Left forelimb (tissue), 1 donor: ENCODE measurements at regions not wholly inside any gene's neighbourhood (a gene's known extent, or its start where the extent isn't known, plus 50 kb on each side); places are given as distances from the start of the nearest gene placed in this dataset.

Source experiments
- DNase-seq: peaks from one replicate; pipeline ENCODE4 v3.0.0-alpha.2; 2018; ENCODE audit warnings: low spot score

DNA sequence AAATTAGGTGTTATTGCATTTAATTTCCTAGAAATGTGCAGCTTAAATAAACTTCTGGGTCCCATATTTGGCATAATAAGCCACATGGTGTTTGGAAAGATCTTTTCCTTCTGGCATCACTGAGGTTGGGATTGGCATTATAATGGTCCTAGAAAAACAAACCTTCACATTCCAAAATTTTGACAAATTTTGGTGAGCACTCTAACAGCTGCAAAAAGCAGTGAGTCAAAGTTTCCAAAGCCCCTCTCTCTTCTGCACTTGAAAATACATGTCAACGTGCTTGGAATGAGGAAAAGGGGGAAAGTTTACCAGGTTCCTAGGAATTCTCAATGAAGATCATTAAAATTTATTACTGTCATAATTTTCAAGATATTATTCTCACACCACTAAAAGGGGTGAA is 77.8 kb upstream of the STK17B start:
- DNase-seq: no peak

DNA sequence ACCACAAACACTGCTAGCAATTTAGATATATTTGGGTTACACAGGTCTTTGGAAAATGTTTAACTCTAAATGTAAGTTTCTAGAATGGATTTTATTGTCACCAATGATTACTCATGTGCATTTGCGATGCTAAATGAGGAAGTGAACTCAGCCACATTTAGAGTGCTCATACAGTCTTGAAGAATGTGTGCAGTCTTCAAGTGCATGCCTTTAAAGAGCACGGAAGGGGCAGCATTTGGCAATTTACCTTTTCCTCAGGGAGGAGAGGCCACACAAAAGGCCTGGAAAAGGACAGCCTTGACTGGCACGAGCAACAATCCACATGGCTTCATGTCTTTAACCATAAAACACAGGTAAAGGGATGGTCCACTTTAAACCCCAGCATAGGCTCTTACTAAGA is 78.5 kb upstream of the STK17B start:
- no peak for DNase-seq

DNA sequence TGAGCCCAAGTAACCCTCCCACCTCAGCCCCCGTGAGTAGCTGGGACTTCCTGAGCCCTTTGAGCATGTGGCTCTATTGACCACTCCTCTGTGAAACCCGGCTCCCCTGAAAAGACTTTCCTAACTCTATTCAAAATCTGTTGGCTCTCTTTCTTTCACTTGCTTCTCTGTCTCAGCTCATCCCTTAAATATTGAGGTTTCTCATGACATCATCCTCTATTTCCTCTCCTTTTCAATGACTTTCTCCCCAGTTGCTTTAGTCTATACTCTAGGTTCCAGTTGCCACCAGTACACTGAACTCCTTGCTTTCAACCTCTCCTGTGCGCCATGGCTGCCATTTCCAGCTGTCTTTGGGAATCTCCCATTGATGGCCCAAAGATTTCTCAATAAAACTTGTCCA is 79.8 kb upstream of the STK17B start:
- no peak for DNase-seq

DNA sequence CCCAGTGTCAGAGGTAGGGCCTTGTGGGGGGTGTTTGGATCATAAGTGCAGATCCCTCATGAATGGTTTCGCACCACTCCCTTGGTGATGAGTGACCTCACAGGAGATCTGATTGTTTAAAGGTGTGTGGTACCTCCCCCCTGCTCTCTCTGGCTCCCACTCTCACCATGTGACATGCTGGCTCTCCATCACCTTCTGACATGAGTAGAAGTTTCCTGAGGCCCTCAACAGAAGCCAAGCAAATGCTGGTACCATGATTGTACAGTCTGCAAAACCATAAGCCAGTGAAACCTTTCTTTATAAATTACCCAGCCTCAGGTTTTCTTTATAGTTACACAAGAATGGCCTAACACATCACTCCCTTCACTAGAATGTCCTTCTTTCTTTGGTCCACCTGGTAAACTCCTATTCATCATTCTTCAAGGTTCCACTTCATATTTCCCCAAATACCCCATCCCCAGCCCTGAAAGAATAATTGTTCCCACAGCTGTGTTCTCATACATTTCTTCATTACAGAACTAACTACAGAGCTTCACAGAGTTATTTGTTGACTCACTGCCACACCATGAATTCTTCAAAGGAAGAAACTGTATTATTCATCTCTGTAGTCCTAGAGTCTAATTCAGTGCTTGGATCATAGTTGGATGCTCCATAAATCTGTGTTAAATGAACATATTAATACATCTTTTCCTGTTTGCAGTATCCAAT is 81.2 kb upstream of the STK17B start:
- DNase-seq: no peak

DNA sequence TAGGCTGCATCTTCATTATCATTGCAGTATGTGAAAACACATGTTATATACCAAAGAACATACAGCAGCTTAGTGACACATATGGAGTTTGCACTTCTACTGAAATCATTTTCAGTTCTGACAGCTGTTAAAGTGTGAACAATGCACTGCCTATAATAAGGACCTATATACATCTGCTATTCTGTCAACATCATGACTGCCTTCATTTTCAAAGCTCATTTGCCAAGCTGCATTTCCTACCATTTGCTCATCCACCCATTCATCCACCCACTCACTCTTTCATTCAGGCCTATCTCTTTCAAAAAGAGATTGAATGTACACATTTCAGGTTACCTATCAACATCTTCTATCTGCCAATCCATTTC is 81.7 kb upstream of the STK17B start:
- no peak for DNase-seq

DNA sequence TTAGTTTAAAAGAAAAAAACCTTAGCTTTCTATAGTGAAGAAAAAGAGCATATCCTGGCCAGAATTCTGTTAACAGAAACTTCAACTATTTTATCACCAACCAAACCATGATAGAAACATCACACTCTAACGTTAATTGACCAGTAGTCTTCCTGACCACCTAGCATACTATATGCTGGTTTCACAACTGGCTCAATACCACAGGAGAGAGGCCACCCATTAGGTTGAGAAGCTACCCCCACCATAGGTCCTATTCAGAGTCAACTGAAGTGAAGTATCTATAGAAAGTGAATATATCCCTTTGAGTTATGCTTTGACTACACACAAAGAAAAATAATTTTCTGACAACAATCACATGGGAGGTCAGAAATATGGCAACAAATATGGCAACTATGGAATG is 85.2 kb upstream of the STK17B start:
- no peak for DNase-seq

DNA sequence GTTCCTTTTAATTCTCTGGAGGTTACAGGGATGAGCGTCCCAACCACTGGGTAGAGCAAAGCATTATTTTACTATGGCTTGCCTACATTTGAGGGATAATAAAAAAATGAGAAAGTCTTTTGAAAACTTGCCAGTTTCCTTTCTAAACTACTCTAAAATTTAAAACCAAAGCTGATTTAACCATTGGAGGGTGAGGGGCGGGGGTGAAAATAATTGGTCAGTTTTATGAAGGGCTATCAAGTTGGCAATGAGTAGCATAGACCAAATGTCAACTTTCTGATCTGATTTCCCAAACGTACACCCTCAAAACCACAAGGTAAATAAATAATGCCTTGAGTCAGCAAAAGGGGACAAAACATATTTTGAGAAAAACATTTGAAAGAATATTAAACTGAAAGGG is 85.7 kb upstream of the STK17B start:
- DNase-seq: no peak

DNA sequence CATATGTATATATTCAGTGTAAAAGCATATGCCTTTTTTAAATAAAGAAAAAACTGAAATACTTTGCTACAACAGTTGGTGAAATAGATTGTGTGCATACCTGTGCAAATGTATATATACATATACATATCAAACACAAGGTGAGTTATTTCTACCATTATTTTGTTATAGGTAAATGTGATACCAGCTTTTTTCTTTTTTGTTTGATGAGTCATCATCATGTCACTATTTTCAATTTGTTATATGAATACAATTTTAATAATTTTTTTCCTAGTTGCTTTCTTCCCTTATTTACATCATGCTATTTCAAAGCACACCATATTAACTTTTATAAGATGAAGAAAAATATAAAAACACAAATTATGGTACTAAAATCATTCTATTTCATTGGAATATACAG is 87.0 kb upstream of the STK17B start:
- DNase-seq: no peak

DNA sequence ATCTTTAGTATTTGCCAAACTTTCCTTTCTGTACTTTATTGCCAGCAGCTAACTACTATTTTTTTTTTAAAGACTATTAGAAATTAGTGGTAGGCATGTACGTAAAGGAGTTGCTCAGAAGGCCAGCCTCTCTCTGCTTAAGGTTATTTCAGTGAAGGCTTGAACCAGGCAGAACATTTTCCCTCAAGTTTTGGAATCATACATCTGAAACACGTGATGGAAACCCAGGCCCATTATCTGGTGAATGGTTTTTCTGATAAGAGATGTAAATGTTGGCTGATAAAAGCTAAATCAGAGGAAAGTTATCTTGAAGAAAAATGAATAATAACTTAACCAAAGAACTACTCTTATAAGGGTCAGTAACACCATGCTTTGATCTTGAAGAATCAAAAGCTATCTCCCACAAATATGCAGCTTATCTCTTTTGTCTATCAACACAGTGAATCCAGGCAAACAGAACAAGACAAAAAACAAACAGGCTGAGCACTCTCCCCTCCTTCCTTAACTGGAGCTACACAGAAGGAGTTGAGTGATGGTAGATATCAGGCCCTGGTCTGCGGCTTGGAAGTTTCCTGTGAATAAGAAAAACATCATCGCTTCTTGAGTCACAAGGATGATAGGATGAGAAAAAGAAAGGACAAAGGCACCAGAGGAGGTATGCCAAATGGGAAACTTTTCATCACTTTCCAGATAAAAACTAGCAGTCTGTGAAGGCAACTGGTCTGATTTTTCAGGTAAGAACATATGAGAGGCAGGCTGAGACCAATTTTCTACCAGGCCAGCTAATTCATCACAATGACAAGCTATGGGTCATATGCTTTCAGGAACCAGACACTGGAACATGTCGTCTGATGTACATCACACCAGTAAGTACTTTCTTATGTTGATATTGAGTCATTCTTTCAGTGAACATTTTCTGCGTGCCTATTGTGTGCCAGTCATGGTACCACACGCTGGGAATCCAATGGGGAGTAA is 88.4 kb upstream of the STK17B start:
- DNase-seq: no peak

DNA sequence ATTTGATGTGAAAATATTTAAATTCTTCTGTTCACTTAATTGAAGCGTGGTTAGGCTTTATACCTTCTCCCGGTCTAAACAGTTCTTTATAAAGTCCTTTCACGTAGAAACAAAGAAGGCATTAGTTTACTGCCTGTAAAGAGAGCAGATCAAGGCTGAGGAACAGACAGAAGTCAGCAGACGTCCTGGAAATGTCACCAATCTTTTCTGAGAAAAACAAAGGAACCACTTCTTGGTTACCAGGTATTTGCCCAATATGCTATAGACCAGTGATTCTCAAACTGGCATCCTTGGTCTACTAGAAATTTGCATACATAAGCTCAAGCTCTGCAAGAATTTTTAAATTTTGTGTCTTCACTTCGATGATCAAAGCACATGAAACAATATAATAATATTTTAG is 89.2 kb upstream of the STK17B start:
- DNase-seq: no peak

DNA sequence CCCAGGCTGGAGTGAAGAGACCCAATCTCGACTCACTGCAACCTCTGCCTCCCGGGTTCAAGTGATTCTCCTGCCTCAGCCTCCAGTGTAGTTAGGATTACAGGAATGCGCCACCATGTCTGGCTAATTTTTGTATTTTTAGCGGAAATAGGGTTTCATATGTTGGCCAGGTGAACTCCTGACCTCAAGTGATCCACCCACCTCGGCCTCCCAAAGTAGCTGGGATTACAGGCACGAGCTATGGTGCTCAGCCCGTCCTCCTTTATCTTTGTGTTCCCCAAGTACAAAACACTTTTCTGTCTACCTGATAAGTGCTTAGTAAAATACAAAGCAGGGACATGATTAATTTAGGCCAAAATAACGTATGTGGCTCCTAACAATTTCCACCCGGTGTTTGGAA is 91.2 kb upstream of the STK17B start:
- no peak for DNase-seq

DNA sequence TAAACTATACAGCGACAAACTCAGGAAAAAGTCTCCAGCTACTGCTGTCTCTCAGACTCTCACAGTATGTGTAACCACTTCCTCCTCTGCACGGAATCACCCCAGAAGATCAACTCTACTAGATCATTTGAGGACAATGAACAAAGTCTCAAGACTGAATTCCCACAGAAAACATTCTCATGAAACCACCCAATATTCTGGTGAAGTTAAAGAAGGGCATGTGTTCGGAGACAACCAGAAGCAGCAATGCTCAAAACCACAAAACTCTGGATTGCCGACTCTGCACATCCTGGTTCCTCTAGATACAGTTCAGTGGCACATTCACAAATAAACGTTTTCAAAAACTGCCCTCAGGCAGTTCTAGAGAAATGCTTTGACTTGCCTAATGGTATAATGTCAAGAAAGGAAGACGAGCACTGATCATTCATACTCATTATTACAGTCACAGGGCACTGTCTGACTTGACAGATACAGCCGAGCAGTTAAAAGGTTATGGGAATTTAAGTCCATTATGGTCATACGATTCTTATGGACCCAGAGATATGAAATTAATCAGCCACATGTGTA is 91.9 kb upstream of the STK17B start:
- no peak for DNase-seq

DNA sequence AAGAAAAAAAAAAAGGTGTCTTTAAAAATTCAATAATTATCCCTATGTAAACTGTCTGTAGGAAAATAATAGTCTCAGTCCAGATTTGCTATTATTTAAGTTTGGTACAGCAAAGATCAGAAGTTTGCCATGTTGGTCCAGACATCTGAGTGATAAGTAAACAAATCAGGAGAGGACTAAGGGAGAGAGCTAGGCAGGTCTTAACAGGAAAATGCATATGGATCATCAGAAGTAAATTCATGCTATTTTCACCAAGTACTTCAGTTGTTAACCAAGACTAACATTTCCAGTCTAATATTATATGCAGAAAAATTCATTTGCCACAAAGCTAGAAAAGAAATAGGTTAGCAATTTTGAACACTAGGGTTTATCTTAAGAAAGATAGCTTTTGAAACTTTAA is 95.0 kb upstream of the STK17B start:
- no peak for DNase-seq

DNA sequence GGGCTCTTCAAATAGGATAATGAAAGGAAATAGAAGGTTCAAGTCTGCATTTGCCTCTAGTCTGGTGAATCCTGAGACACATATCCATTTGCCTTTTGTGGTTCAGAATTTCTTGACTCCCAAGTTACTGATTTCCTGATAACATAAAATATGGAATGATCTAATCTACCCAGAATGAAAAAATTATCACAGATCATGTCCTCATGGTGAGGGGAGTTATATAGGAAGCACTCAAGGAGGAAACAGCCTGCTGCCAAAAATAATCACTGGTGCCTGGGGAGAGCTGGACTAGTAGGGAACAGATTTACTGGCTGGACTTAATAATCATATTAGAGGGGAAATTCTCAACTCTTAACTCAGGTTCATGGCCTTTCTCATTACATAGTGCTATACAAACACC is 95.5 kb upstream of the STK17B start:
- DNase-seq: no peak

DNA sequence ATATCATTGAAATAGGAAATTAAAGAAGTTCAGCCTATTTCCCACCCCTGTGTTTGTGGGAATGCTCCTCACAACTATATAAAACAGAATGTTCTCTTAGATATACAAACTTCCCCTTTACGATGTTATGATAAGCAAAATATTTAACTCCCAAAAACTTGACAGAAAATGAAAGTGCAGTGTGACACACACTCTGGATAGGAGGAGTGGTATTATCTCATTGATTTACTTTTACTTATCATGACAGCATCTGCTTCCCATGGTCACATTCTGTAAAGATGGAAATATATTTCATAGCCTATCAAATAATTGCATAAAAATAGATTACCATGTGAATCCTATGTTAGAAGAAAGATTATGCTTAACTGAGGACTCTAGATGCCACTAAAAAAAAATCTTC is 96.6 kb upstream of the STK17B start:
- DNase-seq: no peak

DNA sequence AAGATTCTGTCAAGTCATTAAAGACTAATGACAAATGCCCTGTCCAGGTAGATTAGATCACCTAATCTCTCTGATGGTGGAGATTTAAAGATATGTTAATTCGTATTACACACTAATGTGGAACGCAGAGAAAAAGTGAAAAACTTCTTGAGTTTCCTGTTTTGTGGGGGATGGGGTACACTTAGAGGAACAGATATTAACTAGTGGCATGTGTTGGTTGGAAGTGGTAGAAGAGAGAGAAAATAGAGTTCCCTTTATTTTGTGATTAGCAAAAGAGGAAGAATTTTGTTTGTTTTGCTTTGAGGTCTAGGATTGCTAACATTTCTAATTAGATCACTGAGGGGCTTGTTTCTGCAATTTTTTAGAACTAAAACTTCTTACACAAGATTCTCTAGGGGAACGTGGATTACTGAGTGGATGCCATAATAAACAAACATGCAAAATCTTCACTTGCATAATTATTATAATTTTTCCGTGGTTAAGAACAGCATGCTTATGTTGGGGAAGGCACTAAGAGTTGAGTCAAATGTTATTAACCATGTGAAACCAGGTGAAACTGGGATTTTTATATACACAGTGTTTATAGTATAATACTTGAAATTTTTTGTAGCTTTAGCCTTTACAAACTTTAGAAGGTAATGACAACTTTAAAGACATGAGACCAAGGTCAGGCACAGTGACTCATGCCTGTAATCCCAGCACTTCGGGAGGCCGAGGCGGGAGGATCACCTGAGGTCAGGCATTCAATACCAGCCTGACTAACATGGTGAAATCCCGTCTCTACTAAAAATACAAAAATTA is 97.4 kb upstream of the STK17B start:
- no peak for DNase-seq

DNA sequence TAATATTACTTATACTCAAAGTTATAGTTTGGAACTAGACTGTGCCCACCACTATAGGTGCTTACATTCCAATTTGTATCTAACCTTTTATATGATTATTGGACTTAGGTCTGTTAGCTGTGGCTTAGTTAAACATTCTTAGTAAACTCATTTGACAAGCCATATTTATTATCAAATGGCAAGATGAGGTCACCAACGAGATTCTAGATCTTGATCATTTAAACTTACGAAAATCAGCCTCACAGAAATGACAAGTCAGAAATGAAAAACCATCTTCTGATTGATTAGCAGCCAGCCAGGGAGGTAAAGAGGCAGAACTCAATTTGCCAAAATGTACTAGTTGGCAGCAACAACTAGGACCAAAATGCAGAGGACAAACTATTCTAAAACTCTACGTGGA is 100.4 kb upstream of the STK17B start:
- no peak for DNase-seq

DNA sequence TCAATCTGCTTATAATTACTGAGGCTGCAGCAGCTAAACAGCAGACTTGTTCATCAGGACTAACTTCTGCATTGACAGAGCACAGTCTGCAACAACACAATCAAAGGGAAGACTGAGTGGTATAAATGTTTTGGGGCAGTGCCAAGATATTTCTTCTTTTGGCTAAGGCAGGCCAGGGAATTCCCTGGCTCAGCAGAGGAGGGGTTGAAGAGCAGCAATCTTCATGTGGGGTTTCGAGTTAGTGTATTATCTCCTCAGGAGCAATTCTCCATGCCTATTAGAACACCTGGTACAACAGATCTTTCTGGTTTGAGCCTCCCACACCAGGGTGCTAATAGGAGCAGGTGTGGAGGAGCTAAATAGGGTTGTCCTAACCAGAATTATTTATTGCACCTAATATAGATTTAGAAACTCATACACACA is 103.0 kb upstream of the STK17B start:
- DNase-seq: no peak

DNA sequence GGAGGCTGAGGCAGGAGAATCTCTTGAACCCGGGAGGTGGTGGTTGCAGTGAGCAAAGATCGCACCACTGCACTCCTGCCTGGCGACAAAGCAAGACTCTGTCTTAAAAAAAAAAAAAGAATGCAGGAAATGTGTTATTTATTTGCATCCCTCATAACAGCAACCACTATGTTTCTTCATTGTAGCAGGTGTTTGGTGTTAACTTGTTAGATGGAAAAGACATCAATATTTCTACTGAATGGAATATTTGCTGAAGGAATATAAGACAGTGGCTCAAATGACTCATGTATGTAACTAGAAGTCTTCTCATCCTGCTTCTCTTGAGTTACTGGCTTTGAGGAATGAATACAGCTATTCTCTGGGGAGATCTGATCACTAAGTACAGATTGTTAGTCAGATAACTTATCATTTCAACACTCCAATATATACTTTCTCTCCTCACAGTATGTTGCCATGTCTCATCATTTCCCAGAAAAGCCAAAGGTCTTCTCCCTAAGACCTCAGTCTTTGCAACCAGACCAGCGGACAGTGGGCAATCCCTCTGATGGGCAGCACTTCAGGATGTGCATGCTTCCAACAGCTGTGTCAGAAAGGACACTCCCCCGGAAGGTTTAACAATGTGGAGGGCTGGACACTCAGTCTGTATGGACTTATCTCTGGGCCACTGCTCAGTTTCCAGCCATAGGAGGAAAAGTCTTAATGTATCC is 104.4 kb upstream of the STK17B start:
- no peak for DNase-seq

DNA sequence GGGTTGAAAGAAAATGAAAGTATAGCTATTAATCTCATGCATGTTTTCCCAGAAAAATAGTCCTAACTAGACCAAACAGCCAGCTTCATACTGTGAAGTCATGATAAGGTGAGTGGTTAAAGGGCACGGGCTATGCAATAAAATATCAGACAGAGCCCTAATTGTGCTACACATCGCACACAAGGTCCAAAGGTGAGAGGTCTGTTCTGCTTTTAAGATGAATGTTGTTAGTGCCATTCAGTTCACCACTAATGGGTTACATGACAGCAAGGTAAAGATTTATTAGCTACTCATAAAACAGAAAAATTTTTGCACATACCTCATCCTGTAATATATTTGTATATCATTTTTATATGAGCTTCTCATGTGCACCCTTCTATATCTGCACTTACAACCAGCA is 105.0 kb upstream of the STK17B start:
- DNase-seq: no peak

DNA sequence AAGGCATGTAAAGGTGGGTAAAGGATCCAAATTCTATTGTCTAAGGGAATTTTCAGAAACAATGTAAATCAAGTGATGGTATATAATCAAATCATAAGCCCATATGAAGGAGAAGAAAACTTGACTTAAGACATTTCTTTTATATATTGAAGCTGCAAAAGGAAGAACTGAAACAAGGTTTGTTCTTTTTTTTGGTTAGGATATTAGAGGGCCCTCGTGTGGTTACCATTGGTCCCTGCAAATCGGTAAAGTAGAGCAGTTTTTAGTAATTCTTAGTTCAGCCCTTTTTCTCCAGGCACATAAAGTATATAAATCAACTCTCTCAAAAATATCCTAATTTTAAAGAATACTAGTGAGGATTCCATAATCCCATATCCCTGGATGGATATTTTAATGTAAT is 105.6 kb upstream of the STK17B start:
- DNase-seq: no peak

DNA sequence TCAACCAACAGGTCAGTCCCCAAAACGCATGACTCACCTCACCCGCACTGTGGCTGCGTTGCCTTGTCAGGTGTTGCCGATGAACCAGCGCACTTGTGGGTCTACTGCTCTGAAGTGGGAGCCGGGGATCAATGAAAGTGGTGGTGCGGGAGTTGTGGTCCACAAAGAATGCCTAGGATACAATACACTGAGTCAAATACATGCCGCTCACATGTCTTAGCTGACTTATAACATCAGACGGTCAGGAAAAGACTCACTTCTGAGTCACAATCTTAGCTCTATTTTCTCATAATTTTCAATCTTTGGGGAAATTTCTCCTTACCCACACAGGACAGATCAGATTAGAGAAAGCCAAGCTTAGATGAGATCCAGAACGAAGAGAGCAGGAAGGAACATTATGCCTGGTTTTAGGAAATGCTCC is 107.1 kb upstream of the STK17B start:
- no peak for DNase-seq
